SU-DHL-6 (cell line): ENCODE measurements at regions not wholly inside any gene's neighbourhood (a gene's known extent, or its start where the extent isn't known, plus 50 kb on each side); places are given as distances from the start of the nearest gene placed in this dataset.

Experiments
- EZH2phosphoT487 ChIP-seq: fragments of 200-600 bp; sonication (generic), shearing (Covaris generic); conservative IDR thresholded peaks from 2 replicates; pipeline ENCODE4 v1.6.1; 2018; ENCODE audit warnings: mild to moderate bottlenecking, antibody characterized with exemption, low read length, moderate library complexity, mixed read lengths
- TF ChIP-seq, protein P1 (sequence below): fragments of 200-600 bp; sonication (generic); IDR thresholded peaks from one replicate; pipeline ENCODE4 v1.5.1; 2017; ENCODE audit warnings: antibody characterized with exemption, mild to moderate bottlenecking, low read length, moderate library complexity; ENCODE audit not compliant: insufficient read depth, poor library complexity, severe bottlenecking

DNA sequence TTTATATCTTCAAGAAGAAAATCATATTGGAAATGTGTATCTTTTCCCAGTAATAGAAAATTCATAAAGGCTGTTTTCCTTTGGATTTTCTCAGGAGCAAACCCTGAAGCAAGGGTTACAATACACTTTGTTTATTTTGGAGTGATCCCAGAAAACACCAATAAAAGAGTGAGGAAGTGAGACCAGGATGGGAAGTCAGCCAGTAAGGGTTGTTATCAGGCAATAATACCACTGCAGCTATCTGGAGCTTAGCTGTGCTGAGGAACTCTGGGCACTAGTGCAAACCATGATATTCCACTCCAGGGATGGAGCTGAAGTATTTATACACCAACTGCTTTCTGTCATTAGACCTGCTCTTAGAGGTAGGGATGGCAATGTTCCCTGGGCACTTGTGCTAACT is 1002.3 kb downstream of the FLRT2 start:
- TF ChIP-seq, protein P1, sequence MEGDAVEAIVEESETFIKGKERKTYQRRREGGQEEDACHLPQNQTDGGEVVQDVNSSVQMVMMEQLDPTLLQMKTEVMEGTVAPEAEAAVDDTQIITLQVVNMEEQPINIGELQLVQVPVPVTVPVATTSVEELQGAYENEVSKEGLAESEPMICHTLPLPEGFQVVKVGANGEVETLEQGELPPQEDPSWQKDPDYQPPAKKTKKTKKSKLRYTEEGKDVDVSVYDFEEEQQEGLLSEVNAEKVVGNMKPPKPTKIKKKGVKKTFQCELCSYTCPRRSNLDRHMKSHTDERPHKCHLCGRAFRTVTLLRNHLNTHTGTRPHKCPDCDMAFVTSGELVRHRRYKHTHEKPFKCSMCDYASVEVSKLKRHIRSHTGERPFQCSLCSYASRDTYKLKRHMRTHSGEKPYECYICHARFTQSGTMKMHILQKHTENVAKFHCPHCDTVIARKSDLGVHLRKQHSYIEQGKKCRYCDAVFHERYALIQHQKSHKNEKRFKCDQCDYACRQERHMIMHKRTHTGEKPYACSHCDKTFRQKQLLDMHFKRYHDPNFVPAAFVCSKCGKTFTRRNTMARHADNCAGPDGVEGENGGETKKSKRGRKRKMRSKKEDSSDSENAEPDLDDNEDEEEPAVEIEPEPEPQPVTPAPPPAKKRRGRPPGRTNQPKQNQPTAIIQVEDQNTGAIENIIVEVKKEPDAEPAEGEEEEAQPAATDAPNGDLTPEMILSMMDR, result no peak
- no peak for TF ChIP-seq EZH2phosphoT487
